ENCODE measurements at regions not wholly inside any gene's neighbourhood (a gene's known extent, or its start where the extent isn't known, plus 50 kb on each side); places are given as distances from the start of the nearest gene placed in this dataset.

- no peak for DNase-seq
Measured at GRCh38 chr22:48031589-48031988, 1269.1 kb downstream of the TBC1D22A start.

DNA sequence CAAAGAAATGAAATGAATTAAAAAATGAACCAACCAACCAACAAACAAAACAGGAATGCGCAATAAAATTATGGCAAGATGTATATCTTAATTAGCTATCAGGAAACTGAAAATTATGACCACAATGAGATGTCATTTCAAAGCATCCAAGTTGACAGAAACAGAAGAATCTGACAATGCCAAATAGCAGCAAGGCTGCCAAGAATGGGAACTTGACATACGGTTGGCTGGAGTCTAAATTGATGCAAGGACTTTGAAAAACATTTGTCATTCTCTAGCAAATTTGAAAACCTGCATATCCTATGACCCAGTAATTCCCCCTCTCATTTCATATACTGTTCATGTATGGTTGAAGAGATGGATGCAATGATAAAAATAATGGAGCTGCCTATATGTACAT is 1262.6 kb downstream of the TBC1D22A start:
- no peak for DNase-seq

DNA sequence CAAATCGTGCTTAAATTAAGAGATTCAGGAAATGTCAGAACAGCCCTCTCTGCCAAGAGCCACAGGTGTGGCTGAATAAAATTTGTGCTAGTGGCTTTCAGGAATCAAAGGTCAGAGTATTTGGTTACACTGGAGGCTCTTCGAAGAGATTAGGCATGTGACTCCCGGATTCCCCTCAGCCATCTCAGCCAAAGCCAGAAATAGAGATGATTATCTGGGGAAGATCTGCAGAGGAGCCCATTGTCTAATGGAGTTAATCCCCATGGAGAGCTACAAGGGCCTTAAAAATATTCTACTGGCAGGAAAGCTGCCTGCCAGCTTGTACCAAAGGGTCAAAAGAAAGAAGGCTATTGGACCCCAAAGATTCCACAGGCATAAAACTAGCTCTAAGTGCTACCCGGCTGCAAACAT is 1259.5 kb downstream of the TBC1D22A start:
- no peak for DNase-seq

DNA sequence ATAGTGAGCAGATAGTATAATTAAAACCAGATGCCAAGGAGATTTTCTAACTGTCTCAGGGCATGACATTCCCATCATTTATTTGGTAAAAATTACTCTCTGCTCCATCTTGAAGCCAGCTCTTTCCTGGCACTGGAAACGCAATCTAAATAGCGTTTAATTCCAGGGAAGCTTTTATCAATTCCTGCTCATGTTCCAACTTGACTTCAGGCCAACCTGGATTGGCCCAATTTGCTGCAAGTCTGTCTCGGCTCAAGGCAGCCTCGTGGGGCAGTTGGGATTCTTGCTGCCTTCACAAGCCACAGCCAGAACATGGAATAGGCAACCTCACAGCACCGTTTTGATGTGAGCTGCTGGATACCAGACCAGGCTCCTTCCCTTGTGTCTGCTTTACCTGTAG is 1255.9 kb downstream of the TBC1D22A start:
- no peak for DNase-seq

DNA sequence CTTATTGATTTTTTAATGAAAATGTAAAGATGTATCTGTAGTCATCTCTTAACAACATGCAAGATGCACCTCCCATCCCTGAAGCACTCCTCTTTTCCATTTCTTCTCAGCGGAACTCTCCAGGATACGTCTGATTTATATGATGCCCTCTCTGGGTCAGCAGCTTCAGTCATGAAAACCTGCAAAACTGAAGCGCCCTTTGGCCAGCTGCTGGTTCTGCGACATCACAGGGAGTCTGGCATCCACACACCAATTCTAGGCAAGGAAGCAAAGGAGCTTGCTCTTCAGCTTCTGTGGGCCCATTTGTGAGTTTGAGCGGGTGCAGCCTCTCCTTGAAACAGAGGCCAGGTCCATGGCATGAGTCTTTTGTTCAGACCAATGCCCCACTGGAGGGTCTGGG is 1253.3 kb downstream of the TBC1D22A start:
- no peak for DNase-seq

GRCh38 chr22:48004936-48005335 is 1242.5 kb downstream of the TBC1D22A start:
- DNase-seq = no peak

DNA sequence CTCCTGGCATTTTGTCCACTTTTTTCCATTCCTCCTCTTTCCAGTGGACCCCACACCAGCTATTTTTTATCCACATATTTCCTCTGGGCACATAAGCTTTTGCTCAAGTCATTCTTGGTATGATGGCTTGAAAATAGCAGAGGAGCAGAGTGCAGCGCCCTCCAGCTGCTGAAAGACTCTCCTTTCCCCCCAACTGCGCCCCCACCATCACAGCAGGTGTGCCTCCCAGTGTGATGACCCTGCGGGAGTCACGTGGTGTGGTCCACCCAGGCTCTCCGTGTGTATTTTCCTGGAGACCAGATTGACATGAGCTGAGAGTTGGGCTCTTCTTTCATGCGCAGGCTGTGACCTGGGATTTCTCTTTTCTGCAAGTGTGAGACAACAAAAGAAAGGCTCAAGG is 1241.6 kb downstream of the TBC1D22A start:
- no peak for DNase-seq

DNA sequence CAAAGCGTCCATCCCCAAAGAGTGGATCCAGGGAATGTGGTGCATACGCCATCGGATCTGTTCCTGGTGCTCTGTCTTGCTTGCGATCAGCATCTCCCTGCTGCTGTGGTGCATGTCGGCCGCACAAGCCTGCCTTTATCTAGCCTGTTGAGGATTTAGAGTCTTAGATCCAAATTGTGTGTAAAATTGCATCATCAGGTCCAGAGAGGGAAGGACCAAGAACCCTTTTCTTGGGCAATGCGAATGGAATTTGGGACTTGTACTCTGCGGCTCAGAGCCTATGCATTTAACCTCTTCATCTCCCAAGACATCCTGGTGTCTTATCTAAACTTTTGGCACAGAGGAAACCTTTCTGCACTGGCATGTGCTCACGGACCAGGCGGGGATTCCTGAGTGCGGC is 1238.7 kb downstream of the TBC1D22A start:
- DNase-seq = no peak

GRCh38 chr22:47997612-47998011 is 1235.2 kb downstream of the TBC1D22A start:
- no peak for DNase-seq

DNA sequence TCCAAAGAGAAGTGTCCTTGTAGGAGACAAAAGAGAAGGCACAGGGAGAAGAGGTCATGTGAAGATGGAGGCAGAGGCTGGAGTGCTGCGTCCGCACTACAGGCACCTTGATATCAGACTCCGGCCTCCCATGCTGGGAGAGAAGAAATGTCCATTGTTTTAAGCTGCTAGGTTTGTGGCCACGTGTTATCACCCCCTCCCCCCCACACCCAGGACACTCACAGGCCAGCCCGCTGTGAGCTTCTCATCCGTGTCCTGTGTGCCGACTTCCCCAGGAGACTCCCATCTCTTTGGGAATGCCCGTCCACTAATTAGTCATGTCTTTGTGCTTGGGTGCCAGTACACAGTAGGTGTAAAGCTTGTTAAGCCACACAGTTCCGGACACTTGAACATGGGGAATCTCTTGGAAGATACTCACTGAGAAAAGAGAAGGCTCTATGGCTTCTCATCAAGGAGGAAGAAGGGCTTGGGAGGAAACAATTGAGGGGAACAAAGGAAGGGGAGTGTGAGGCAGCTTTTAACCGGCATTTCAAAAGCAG is 1234.7 kb downstream of the TBC1D22A start:
- no peak for DNase-seq

- DNase-seq = no peak
Measured at GRCh38 chr22:47996446-47996857, 1234.0 kb downstream of the TBC1D22A start.

DNA sequence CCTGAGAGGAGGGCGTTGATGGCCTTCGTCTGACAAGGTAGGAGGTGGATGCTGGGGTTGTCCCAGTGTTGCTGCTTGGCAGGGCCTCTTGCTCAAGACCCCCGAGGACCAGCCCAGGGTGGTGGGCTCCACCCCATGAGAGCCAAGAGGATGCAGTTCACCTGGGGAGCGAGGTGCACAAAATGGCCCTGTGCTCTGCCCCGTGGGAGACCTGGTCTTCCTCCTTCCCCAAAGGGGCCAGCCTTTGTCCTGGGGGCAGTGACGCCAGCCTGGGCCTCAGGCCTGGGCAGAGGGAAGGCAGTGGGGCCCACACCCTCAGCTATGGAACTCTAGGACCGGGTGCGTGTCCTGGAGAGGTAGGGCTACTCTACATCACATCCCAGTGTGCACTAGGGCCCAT is 1233.3 kb downstream of the TBC1D22A start:
- DNase-seq = no peak

DNA sequence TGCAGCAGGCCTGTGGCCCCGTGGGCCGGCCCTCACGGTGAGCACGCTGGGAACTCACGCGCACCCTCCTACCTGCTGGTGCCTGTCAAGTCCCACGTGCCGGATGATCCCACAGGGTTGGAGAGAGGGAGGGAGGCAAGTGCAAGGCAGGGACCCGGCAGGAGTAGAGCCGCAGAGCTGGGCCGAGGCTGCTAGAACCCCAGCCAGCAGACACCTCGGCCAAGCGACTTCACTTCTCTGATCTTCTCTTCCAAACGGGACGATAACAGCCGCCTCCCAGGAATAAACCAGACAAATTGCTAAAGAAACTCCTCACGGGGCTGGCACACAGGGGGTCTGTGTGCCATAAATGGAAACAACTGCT is 1232.8 kb downstream of the TBC1D22A start:
- peak in 1 of 56 donors; percentile 10 for DNase-seq

DNA sequence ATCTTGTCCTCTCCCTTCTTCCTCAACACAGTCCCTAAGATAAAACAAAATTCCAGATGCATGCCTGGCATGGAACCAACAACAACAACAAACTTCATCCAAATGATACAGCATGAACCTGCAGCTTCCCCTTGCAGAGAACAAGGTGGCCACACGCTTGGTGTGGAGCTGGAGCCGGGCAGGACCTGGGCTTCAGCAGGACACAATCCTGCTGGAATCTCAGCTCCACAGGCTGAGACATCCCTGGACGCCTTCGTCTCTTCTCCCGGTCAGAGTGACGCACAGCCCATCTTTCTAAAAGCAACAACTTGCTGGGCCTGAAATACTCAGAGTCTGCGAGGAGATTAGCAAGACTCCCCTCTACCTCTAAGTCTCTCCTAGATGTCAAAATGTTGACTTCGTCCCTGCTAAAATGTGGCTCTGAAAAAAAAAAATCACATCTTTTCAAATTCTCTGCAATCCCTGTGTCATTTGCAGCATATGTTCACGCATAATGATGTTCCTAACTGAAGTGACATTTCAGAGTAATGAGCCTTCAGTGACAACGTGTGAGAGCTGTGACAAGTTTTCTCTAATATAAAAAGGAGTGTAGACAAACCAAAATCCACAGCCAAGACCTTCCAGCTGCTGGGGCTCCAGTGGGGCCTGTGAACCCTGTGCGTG is 1232.3 kb downstream of the TBC1D22A start:
- DNase-seq = no peak

DNA sequence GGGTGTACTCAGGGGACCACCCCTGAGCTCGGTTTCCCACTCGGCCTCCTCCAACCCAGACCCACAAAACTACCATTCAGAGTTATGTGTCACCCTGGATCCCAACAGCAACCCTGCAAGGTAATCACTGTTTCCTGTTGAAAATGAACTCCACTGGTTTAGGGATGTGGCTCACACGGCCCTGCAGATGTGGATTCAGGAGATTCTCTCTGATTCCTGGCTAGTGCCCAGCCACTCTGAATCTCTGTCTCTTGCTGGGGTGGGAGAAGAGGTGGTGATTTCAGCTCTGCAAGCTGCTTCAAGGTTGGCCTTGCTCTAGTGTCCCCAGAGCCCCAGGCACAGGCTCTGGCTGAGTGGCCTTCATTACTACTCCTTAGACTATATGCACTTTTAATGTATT is 1231.6 kb downstream of the TBC1D22A start:
- no peak for DNase-seq

DNA sequence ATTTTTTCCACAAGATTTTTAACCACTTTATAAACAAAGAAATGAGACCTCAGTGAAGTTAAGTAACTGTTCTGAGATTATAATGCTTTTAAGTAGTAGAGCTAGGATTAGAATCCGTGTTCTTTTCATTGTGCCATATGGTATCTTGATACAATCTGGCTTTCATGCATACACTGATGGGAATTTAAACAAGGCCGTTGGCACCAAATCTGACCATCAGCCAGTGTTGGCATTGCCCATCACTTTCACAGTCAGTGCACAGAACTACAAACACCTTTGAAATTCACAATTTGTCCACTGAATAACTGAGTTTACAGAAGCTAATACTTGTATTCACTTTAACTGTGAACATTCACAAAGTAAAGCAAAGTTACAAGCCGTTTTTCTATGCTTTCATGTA is 1228.0 kb downstream of the TBC1D22A start:
- DNase-seq = no peak

GRCh38 chr22:47987885-47988515 is 1225.5 kb downstream of the TBC1D22A start:
- no peak for DNase-seq

GRCh38 chr22:47976219-47976618 is 1213.8 kb downstream of the TBC1D22A start:
- DNase-seq = no peak

DNA sequence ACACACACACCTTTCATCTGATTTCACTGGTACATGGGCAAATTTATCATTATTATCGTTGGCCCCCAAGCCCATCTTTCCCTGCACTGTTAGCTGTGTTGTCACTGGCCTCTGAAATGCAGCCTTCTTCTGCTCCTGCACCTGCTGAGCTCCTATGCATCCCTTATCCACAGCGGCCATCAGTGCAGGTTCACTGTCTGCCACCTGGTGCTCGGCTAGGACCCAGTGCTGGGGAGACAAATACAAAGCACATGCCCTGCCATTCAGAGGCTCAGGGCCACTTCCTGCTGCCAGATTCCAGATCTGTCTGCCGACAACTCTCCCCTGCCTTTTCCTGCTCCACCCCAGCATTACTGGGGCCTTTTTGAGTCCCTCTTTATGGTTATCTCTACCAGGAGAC is 1205.4 kb downstream of the TBC1D22A start:
- no peak for DNase-seq

GRCh38 chr22:47966316-47966715 is 1203.9 kb downstream of the TBC1D22A start:
- no peak for DNase-seq

DNA sequence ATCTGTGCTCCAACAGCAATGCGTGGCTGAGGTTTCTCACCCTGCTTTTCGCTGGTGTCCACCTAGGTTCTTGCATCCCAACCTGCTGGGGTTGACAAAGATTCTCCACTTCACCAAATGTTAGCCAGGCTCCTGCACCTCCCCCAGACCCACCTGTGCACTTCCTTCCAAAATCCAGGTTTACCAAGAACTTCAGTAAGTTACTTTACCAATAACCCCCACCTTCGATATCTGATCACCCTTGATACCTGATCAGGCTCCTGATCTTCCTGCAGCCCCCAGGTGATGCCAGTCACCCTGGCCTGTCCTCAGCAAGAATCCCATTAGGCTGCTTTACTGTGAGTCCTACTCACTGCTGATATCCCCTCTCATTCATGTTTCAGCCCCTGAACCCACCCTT is 1203.4 kb downstream of the TBC1D22A start:
- DNase-seq = no peak

GRCh38 chr22:47965066-47965465 is 1202.6 kb downstream of the TBC1D22A start:
- no peak for DNase-seq

DNA sequence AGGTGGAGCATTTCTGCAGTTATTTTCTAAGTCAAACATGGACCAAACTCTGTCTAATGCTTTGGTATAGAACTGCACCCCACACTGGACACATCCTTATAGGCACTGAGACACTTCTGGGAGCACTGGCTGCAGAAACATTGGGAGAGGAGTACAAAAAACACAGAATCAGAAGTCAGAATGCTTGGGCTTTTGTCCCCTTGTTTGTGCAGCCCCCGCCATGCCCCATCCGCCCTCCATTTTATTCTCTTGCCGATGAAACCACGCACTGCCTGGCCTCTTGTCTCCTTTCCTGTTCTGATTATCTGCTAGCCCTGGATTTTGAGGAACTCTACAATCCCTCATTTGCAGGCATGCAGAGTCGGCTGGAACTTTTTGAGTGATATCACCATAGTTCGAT is 1201.2 kb downstream of the TBC1D22A start:
- DNase-seq = no peak

All from amygdala (tissue), 56 donors.